Endothelial cell of umbilical vein (primary cell): ENCODE measurements at regions not wholly inside any gene's neighbourhood (a gene's known extent, or its start where the extent isn't known, plus 50 kb on each side); places are given as distances from the start of the nearest gene placed in this dataset.

Source experiments
- BruUV-seq: library from RNA; stranded (reverse); fragments of 400-500 nt; replicated peaks from 2 replicates; lab custom pipeline; 2021; lab: Mats Ljungman, UMichigan
- CTCF ChIA-PET: fragments of 300-600, 350-600 bp; sonication (Branson Sonifier 250); formaldehyde crosslinking; loops from one replicate; lab custom pipeline; 2021; ENCODE audit warnings: antibody characterized with exemption, inconsistent platforms; lab: Charles Lee
- POLR2A ChIA-PET: fragments of 300-600, 350-600 bp; sonication (Branson Sonifier 250); formaldehyde crosslinking; loops from one replicate; lab custom pipeline; 2021; ENCODE audit warnings: antibody characterized with exemption, inconsistent platforms; lab: Charles Lee
- DNase-seq: peaks from one replicate; pipeline ENCODE4 v3.0.0-alpha.2; 2011; ENCODE audit warnings: low read depth, low spot score
- FAIRE-seq: peaks from 2 replicates; lab custom pipeline; 2011; peaks lifted over from hg19 to GRCh38; lab: Jason Lieb, UNC
- H2AFZ ChIP-seq: 2 replicates; pipeline ENCODE4 v1.6.0; 2012; ENCODE audit warnings: low read depth, low read length, control low read depth, inconsistent platforms
- H3K27ac ChIP-seq: 2 replicates; pipeline ENCODE4 v1.5.1; 2011; ENCODE audit warnings: low read depth, mild to moderate bottlenecking, control low read depth, low read length, moderate library complexity; ENCODE audit not compliant: insufficient read depth
- H3K27me3 ChIP-seq, 2 experiments: 2 replicates each; pipeline versions ENCODE4 v1.6.0 to v1.6.1; 2011; ENCODE audit warnings: low read length in 2 of 2, mixed read lengths in 1 of 2; ENCODE audit not compliant: control insufficient read depth in 2 of 2, insufficient read depth in 2 of 2
- H3K36me3 ChIP-seq, 2 experiments: 2 replicates in 1 of 2; 3 replicates in 1 of 2; pipeline ENCODE4 v1.5.1; 2011; ENCODE audit warnings: low read length in 2 of 2, mild to moderate bottlenecking in 1 of 2, moderate library complexity in 1 of 2; ENCODE audit not compliant: control insufficient read depth in 2 of 2, insufficient read depth in 2 of 2; ENCODE audit errors: extremely low read depth in 1 of 2
- H3K4me1 ChIP-seq: 3 replicates; pipeline ENCODE4 v1.5.1; 2011; ENCODE audit warnings: mild to moderate bottlenecking, low read length; ENCODE audit not compliant: control insufficient read depth, insufficient read depth; ENCODE audit errors: extremely low read depth
- H3K4me2 ChIP-seq: 2 replicates; pipeline ENCODE4 v1.6.1; 2011; ENCODE audit warnings: low read length, control low read depth, mixed read lengths; ENCODE audit not compliant: insufficient read depth
- H3K4me3 ChIP-seq, 3 experiments: fragments of 200-600 bp in 1 of 3; sonication (generic), shearing (Covaris generic) in 1 of 3; replicated peaks in 1 of 3; 2 replicates each; pipeline ENCODE4 v1.5.1; 2011 to 2016; ENCODE audit warnings: control low read depth in 3 of 3, low read length in 3 of 3, mild to moderate bottlenecking in 2 of 3, inconsistent platforms in 1 of 3, low read depth in 1 of 3, moderate library complexity in 1 of 3; ENCODE audit not compliant: insufficient read depth in 1 of 3
- H3K79me2 ChIP-seq: 2 replicates; pipeline ENCODE4 v1.6.0; 2012; ENCODE audit warnings: low read length, inconsistent platforms; ENCODE audit not compliant: control insufficient read depth, insufficient read depth
- H3K9ac ChIP-seq: replicated peaks from 2 replicates; pipeline ENCODE3; 2011; ENCODE audit warnings: low read length, control low read depth; ENCODE audit not compliant: insufficient read depth; ENCODE audit errors: extremely low read depth
- H3K9me1 ChIP-seq: replicated peaks from 3 replicates; pipeline ENCODE4 v1.6.0; 2011; ENCODE audit warnings: mild to moderate bottlenecking, low read length; ENCODE audit not compliant: control insufficient read depth, insufficient read depth; ENCODE audit errors: extremely low read depth
- H3K9me3 ChIP-seq: replicated peaks from 2 replicates; pipeline ENCODE4 v1.5.1; 2012; ENCODE audit warnings: low read length, inconsistent platforms; ENCODE audit not compliant: control insufficient read depth, insufficient read depth
- H4K20me1 ChIP-seq: replicated peaks from 2 replicates; pipeline ENCODE3; 2011; ENCODE audit warnings: mild to moderate bottlenecking, low read length; ENCODE audit not compliant: control insufficient read depth, insufficient read depth; ENCODE audit errors: extremely low read depth
- CTCF ChIP-seq, 2 donors: IDR thresholded peaks; 1 replicate in 1 of 2; 2 replicates in 1 of 2; pipeline ENCODE4 v1.5.1; 2011; ENCODE audit warnings: low read length in 2 of 2, mild to moderate bottlenecking in 2 of 2, moderate library complexity in 2 of 2, control low read depth in 1 of 2, inconsistent platforms in 1 of 2, low read depth in 1 of 2; ENCODE audit not compliant: insufficient read depth in 1 of 2; ENCODE audit errors: extremely low read depth in 1 of 2
- FOS ChIP-seq: IDR thresholded peaks from 2 replicates; pipeline ENCODE4 v1.6.1; 2011; ENCODE audit warnings: mild to moderate bottlenecking, low read length, moderate library complexity, borderline replicate concordance; ENCODE audit not compliant: insufficient read depth
- GATA2 ChIP-seq: IDR thresholded peaks from 2 replicates; pipeline ENCODE4 v1.7.0; 2011; ENCODE audit warnings: low read depth, mild to moderate bottlenecking, moderate library complexity, mixed read lengths, low read length; ENCODE audit not compliant: insufficient read length, insufficient read depth
- JUN ChIP-seq: IDR thresholded peaks from 2 replicates; pipeline ENCODE4 v1.6.1; 2011; ENCODE audit warnings: borderline replicate concordance, low read depth; ENCODE audit not compliant: insufficient read length, insufficient read depth
- MAX ChIP-seq: IDR thresholded peaks from 2 replicates; pipeline ENCODE4 v1.6.1; 2011; ENCODE audit not compliant: insufficient read depth, insufficient read length
- MYC ChIP-seq: IDR thresholded peaks from one replicate; pipeline ENCODE4 v1.6.1; 2011; ENCODE audit warnings: mild to moderate bottlenecking, low read depth, low read length
- POLR2A ChIP-seq: IDR thresholded peaks from 2 replicates; pipeline ENCODE4 v1.6.1; 2012; ENCODE audit warnings: low read depth, mild to moderate bottlenecking, control low read depth, low read length
- POLR2AphosphoS5 ChIP-seq: IDR thresholded peaks from 2 replicates; pipeline ENCODE4 v1.6.1; 2012; ENCODE audit warnings: low read depth, mild to moderate bottlenecking, control low read depth, low read length, moderate library complexity; ENCODE audit not compliant: insufficient read depth
- dilution Hi-C: fragments of 300-500 bp; cut with MboI; formaldehyde crosslinking; loops from one replicate; pipeline ENCODE4 v1.15.0; 2019; ENCODE audit warnings: low sequenced_read_pairs; ENCODE audit not compliant: extremely low pct_ligation_motif_present
- intact Hi-C: fragments of 100-400 bp; cut with micrococcal nuclease; formaldehyde crosslinking; loops from one replicate; pipeline ENCODE4 v1.10.0; 2022

GRCh38 chr12:59122784-59123183 is 202.5 kb upstream of the LRIG3 start:
- Histone ChIP-seq H4K20me1 (no peaks in the 10 kb centered on the region), H3K79me2 (no peaks in the 10 kb centered on the region), H2AFZ (no peak overlapping the region), H3K9me3 (no peaks in the 10 kb centered on the region), H3K9ac (peak overlapping the region; percentile 8), H3K27ac (peak overlapping the region; percentile 40), H3K4me1 (peaks cover 8% of the 10 kb centered on the region), H3K4me2 (peak overlapping the region; percentile 35), H3K36me3 (no peaks in the 10 kb centered on the region), H3K9me1 (no peaks in the 10 kb centered on the region), H3K4me3 (no peak overlapping the region), H3K27me3 (no peaks in the 10 kb centered on the region)
- dilution Hi-C loops: no loop called here
- peak; percentile 98 for DNase-seq
- CTCF ChIA-PET: interaction anchor here (1.0 to 1.9 kb wide), 5 partner anchors 9 to 582 kb away, joined by 3 to 8 read pairs (median 5); no protein-coding TSS in a partner anchor
- POLR2A ChIA-PET: no interaction called here
- intact Hi-C loops: no loop called here
- TF ChIP-seq FOS: no peak
- no peak for TF ChIP-seq GATA2
- TF ChIP-seq POLR2A: no peak
- no peak for TF ChIP-seq POLR2AphosphoS5
- TF ChIP-seq JUN: peak; percentile 61
- TF ChIP-seq MYC: no peak
- TF ChIP-seq MAX: no peak
- FAIRE-seq: peak; percentile 91
- no TSS peak for BruUV-seq

GRCh38 chr12:59121451-59121850 is 201.1 kb upstream of the LRIG3 start:
- no peak for TF ChIP-seq MAX
- TF ChIP-seq CTCF (IDR thresholded peaks at IDR 0.05; ENCODE audit: extremely low read depth in 1 of 2, insufficient read depth in 1 of 2, low read depth in 1 of 2, low read length in 2 of 2): no peak
- no peak for TF ChIP-seq POLR2A
- DNase-seq (peak; percentile 20), FAIRE-seq (no peak)
- no peaks in the 10 kb centered on the region for H3K9me1 ChIP-seq
- BruUV-seq: no TSS peak
- H4K20me1 ChIP-seq: no peaks in the 10 kb centered on the region
- H3K4me1 ChIP-seq: peaks cover 8% of the 10 kb centered on the region
- H3K4me2 ChIP-seq: no peak overlapping the region
- no peak overlapping the region for H2AFZ ChIP-seq
- H3K36me3 ChIP-seq: no peaks in the 10 kb centered on the region
- intact Hi-C loops: no loop called here
- ChIA-PET CTCF (interaction anchor here (1.9 kb wide), 1 partner anchor 8 kb away, joined by 5 read pairs; no protein-coding TSS in a partner anchor), POLR2A (no interaction called here)
- H3K79me2 ChIP-seq: no peaks in the 10 kb centered on the region
- no peaks in the 10 kb centered on the region for H3K9me3 ChIP-seq
- dilution Hi-C loops: no loop called here
- no peak overlapping the region for H3K4me3 ChIP-seq
- H3K9ac ChIP-seq: no peak overlapping the region
- no peaks in the 10 kb centered on the region for H3K27me3 ChIP-seq
- no peak overlapping the region for H3K27ac ChIP-seq
